ENCODE measurements at regions not wholly inside any gene's neighbourhood (a gene's known extent, or its start where the extent isn't known, plus 50 kb on each side); places are given as distances from the start of the nearest gene placed in this dataset.

- no peak for TF ChIP-seq CTCF (IDR thresholded peaks at IDR 0.05)
- no peak for TF ChIP-seq POLR2A (IDR thresholded peaks at IDR 0.05)
Measured at GRCh38 chr22:44599500-44600140, 101.6 kb upstream of the RTL6 start.
